Smooth muscle cell (in vitro differentiated cells): ENCODE measurements at regions not wholly inside any gene's neighbourhood (a gene's known extent, or its start where the extent isn't known, plus 50 kb on each side); places are given as distances from the start of the nearest gene placed in this dataset.
"Not testable (repeated sequence)": the region's sequence is repeated elsewhere in the genome, so short reads cannot be mapped to it uniquely, and the experiment has no call there.

Experiments
- DNase-seq: peaks from one replicate; lab custom pipeline; 2025; ENCODE audit not compliant: unreplicated experiment; lab: John Stamatoyannopoulos, UW
- H2AFZ ChIP-seq: fragments of 200-600 bp; sonication (generic); 2 replicates; pipeline ENCODE4 v1.6.0; 2016; ENCODE audit warnings: antibody characterized with exemption, low read depth, mild to moderate bottlenecking
- H3F3A ChIP-seq: fragments of 200-600 bp; sonication (generic); 2 replicates; pipeline ENCODE4 v1.6.0; 2017; ENCODE audit warnings: antibody characterized with exemption, low read depth
- H3K27ac ChIP-seq: fragments of 200-600 bp; sonication (generic); 2 replicates; pipeline ENCODE4 v1.5.1; 2016; ENCODE audit warnings: low read depth, mild to moderate bottlenecking
- H3K27me3 ChIP-seq: fragments of 200-600 bp; sonication (generic); 2 replicates; pipeline ENCODE4 v1.6.1; 2016; ENCODE audit warnings: low read depth, mild to moderate bottlenecking
- H3K36me3 ChIP-seq: fragments of 200-600 bp; sonication (generic); 2 replicates; pipeline ENCODE4 v1.5.1; 2016; ENCODE audit warnings: low read depth
- H3K4me1 ChIP-seq: fragments of 200-600 bp; sonication (generic); 2 replicates; pipeline ENCODE4 v1.5.1; 2016; ENCODE audit warnings: low read depth
- H3K4me2 ChIP-seq: fragments of 200-600 bp; sonication (generic); 2 replicates; pipeline ENCODE4 v1.6.0; 2016; ENCODE audit warnings: mild to moderate bottlenecking
- H3K4me3 ChIP-seq: fragments of 200-600 bp; sonication (generic); 2 replicates; pipeline ENCODE4 v1.5.1; 2016; ENCODE audit warnings: mild to moderate bottlenecking
- H3K79me2 ChIP-seq: fragments of 200-600 bp; sonication (generic); 2 replicates; pipeline ENCODE4 v1.6.0; 2016; ENCODE audit warnings: low read depth, mild to moderate bottlenecking
- H3K9ac ChIP-seq: fragments of 200-600 bp; sonication (generic); 2 replicates; pipeline ENCODE4 v1.6.0; 2016; ENCODE audit warnings: low read depth
- H3K9me3 ChIP-seq: fragments of 200-600 bp; sonication (generic); replicated peaks from 2 replicates; pipeline ENCODE4 v1.5.1; 2016; ENCODE audit warnings: low read depth
- H4K20me1 ChIP-seq: fragments of 200-600 bp; sonication (generic); 2 replicates; pipeline ENCODE4 v1.6.0; 2016; ENCODE audit warnings: low read depth
- WGBS: methylation state at CpG from one replicate; pipeline ENCODE4 v1.1.7; 2016; ENCODE audit warnings: low lambda C conversion rate; 5-methylcytosine and 5-hydroxymethylcytosine counted together

DNA sequence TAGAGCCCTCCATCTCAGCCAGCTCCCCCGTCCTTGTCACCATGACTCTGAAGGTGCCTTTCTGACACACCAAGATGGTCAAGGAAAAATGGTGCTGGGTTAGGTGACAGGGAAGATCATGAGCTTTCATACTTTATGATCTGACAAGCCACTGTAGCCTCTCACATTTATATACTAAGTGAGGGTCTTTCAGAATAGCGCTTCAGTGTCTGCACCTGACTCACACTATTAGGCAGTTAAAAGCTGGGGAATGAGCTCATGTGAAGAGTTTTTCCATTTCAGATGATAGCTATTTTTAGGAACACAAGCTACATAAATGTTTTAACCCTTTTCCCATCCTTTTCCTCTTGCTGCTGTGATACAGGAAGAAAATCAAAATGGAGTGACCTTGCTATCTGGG lies 101.1 kb downstream of the FAM72B start:
- H2AFZ ChIP-seq, H3K4me2 ChIP-seq, H3K36me3 ChIP-seq, H3K4me1 ChIP-seq, H3F3A ChIP-seq, H3K79me2 ChIP-seq, DNase-seq, H3K9me3 ChIP-seq, H3K27me3 ChIP-seq, H4K20me1 ChIP-seq, H3K4me3 ChIP-seq, H3K27ac ChIP-seq, H3K9ac ChIP-seq: not testable (repeated sequence)
- 76% methylated on average over 2 of the region's 2 CpGs for WGBS

DNA sequence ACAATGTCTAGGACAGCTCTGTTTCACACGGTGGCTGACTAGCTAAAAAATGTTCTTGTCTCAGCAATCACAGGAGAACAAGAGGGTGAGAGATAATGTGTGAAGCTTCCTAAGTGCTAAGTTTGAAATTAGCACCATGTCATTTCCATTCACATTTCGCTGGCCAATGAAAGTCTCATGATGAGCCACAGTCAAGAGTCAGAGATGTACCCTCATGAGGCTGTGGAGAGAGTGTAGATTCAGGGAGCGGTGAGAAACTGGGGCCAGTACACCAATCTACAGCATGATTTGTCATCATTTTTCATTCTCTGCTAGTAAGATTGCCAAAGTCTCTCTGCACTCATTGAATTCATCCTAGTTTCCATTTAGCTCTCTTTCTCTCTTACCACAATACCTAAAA lies 97.9 kb downstream of the FAM72B start:
- not testable (repeated sequence) for H3K79me2 ChIP-seq
- 79% methylated on average over 3 of the region's 3 CpGs for WGBS

GRCh38 chr1:121087221-121087620 lies 96.9 kb downstream of the FAM72B start:
- H3K27ac ChIP-seq, H3K4me1 ChIP-seq, H3K4me2 ChIP-seq, H3K36me3 ChIP-seq, H3K4me3 ChIP-seq, H3K9me3 ChIP-seq, DNase-seq, H3K9ac ChIP-seq, H2AFZ ChIP-seq, H4K20me1 ChIP-seq, H3F3A ChIP-seq, H3K79me2 ChIP-seq, H3K27me3 ChIP-seq: not testable (repeated sequence)

More for the DNA sequence above, 97.9 kb downstream of the FAM72B start:
- DNase-seq, H3K4me3 ChIP-seq, H3K36me3 ChIP-seq, H3K27me3 ChIP-seq, H3K9ac ChIP-seq, H2AFZ ChIP-seq, H4K20me1 ChIP-seq, H3K4me2 ChIP-seq, H3K27ac ChIP-seq, H3F3A ChIP-seq, H3K9me3 ChIP-seq, H3K4me1 ChIP-seq: not testable (repeated sequence)

- WGBS, result 93% methylated on average over 2 of the region's 5 CpGs
- H3K79me2 ChIP-seq, H3K9ac ChIP-seq, H3K4me3 ChIP-seq, H3K9me3 ChIP-seq, H2AFZ ChIP-seq, H3K4me1 ChIP-seq, H3K36me3 ChIP-seq, H3K27ac ChIP-seq, H3F3A ChIP-seq, DNase-seq, H3K4me2 ChIP-seq, H3K27me3 ChIP-seq, H4K20me1 ChIP-seq: not testable (repeated sequence)
Observed at GRCh38 chr1:121088568-121088967, 95.6 kb downstream of the FAM72B start.

GRCh38 chr1:121092329-121092968 lies 91.7 kb downstream of the FAM72B start:
- not testable (repeated sequence) for H3K4me1 ChIP-seq, H3K27me3 ChIP-seq, H3K36me3 ChIP-seq, H3K4me3 ChIP-seq, H2AFZ ChIP-seq, DNase-seq, H4K20me1 ChIP-seq, H3K9me3 ChIP-seq, H3K79me2 ChIP-seq, H3K9ac ChIP-seq, H3F3A ChIP-seq, H3K4me2 ChIP-seq
- peak overlapping the region; percentile 49 for H3K27ac ChIP-seq
- WGBS, result 6% methylated on average over 2 of the region's 2 CpGs

DNA sequence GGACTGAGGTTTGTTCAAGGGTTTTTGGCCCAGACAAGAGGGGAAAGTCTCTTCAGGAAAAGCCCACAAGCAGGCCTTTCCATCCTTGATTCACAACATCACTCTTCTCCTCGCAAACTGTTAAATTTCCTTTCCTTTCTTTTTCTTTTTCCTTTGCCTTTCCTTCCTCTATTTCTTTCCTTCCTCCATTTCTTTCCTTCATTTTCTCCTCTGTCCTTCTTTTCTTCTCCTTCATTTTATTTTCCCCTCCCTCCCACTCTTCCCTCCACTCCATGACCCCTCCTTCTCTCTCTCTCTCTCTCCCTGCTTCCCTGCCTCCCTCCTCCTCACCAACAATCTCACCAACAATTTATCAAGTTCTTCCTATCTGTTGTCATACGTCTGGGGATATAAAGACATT lies 89.1 kb downstream of the FAM72B start:
- H3F3A ChIP-seq, H3K9ac ChIP-seq, H3K79me2 ChIP-seq, H3K9me3 ChIP-seq, H2AFZ ChIP-seq, DNase-seq, H3K27me3 ChIP-seq, H3K4me1 ChIP-seq, H3K36me3 ChIP-seq, H4K20me1 ChIP-seq, H3K27ac ChIP-seq, H3K4me3 ChIP-seq, H3K4me2 ChIP-seq: not testable (repeated sequence)
- WGBS, result 93% methylated on average over 2 of the region's 2 CpGs
